HCT116 (cell line): ENCODE measurements at regions not wholly inside any gene's neighbourhood (a gene's known extent, or its start where the extent isn't known, plus 50 kb on each side); places are given as distances from the start of the nearest gene placed in this dataset.

Experiments
- ATAC-seq: fragments of 200-7000 bp; cut with Tn5 transposase; 2 replicates; pipeline ENCODE4 v1.9.1; 2020; ENCODE audit warnings: mild to moderate bottlenecking, moderate library complexity
- BruUV-seq: library from RNA; stranded (reverse); fragments of 400-500 nt; replicated peaks from 2 replicates; lab custom pipeline; 2021; lab: Mats Ljungman, UMichigan
- CTCF ChIA-PET: fragments of 300-600 bp; sonication (Branson Sonifier 250); formaldehyde crosslinking; loops from one replicate; lab custom pipeline; 2021; ENCODE audit warnings: antibody characterized with exemption; lab: Charles Lee
- POLR2A ChIA-PET: fragments of 300-600, 350-600 bp; sonication (Branson Sonifier 250); formaldehyde crosslinking; loops from one replicate; lab custom pipeline; 2021; ENCODE audit warnings: antibody characterized with exemption; lab: Charles Lee
- RAD21 ChIA-PET, 2 experiments: fragments of 300-600 bp; sonication (Branson Sonifier 250); formaldehyde crosslinking; loops; one replicate each; lab custom pipeline; 2023; ENCODE audit warnings: low total read pairs in 2 of 2; ENCODE audit not compliant: uncharacterized antibody in 2 of 2, unreplicated experiment in 2 of 2, low non-redundant PET in 1 of 2; lab: Charles Lee
- DNase-seq: peaks from one replicate; pipeline ENCODE4 v3.0.0-alpha.2; 2010; ENCODE audit warnings: low read depth, low spot score
- H2AFZ ChIP-seq: fragments of 200-600 bp; shearing (Covaris generic), sonication (generic); 2 replicates; pipeline ENCODE4 v1.6.1; 2017; ENCODE audit warnings: low read depth, mixed run types, mixed read lengths, antibody characterized with exemption, low read length; ENCODE audit not compliant: poor library complexity, severe bottlenecking
- H3K27ac ChIP-seq: 2 replicates; pipeline ENCODE4 v1.5.1; 2012; ENCODE audit warnings: low read depth, low read length
- H3K27me3 ChIP-seq: fragments of 200-600 bp; sonication (generic); 2 replicates; pipeline ENCODE4 v1.6.1; 2016; ENCODE audit warnings: mixed run types, low read length, mixed read lengths; ENCODE audit not compliant: insufficient read depth
- H3K36me3 ChIP-seq, 2 experiments: fragments of 200-500 bp in 1 of 2; fragments of 200-600 bp in 1 of 2; sonication (Bioruptor generic) in 1 of 2; sonication (generic) in 1 of 2; 2 replicates each; pipeline versions ENCODE4 v1.5.1 to v1.6.1; 2014 to 2016; ENCODE audit warnings: low read length in 2 of 2, inconsistent platforms in 1 of 2, mixed read lengths in 1 of 2, mixed run types in 1 of 2; ENCODE audit not compliant: insufficient read depth in 2 of 2, control insufficient read depth in 1 of 2
- H3K4me1 ChIP-seq, 2 experiments: fragments of 200-600 bp in 1 of 2; sonication (generic) in 1 of 2; 2 replicates each; pipeline versions ENCODE4 v1.5.1 to v1.6.1; 2012 to 2017; ENCODE audit warnings: low read length in 2 of 2, inconsistent platforms in 1 of 2, mild to moderate bottlenecking in 1 of 2, mixed read lengths in 1 of 2, mixed run types in 1 of 2, moderate library complexity in 1 of 2; ENCODE audit not compliant: insufficient read depth in 2 of 2, control insufficient read depth in 1 of 2
- H3K4me2 ChIP-seq: fragments of 200-600 bp; sonication (generic); 2 replicates; pipeline ENCODE4 v1.6.1; 2017; ENCODE audit warnings: mixed run types, low read length, mixed read lengths
- H3K4me3 ChIP-seq, 2 experiments: fragments of 200-600 bp in 1 of 2; sonication (generic) in 1 of 2; replicated peaks in 1 of 2; 2 replicates each; pipeline ENCODE4 v1.5.1; 2011 to 2016; ENCODE audit warnings: low read length in 2 of 2, control low read depth in 1 of 2, low read depth in 1 of 2, mild to moderate bottlenecking in 1 of 2, mixed read lengths in 1 of 2, mixed run types in 1 of 2
- H3K79me2 ChIP-seq: fragments of 200-600 bp; sonication (generic); 2 replicates; pipeline ENCODE4 v1.6.1; 2017; ENCODE audit warnings: mild to moderate bottlenecking, mixed run types, low read length, moderate library complexity, mixed read lengths; ENCODE audit not compliant: insufficient read depth
- H3K9ac ChIP-seq: fragments of 200-600 bp; sonication (generic); 2 replicates; pipeline ENCODE4 v1.6.1; 2016; ENCODE audit warnings: low read length, mixed read lengths
- H3K9me2 ChIP-seq: fragments of 200-600 bp; sonication (generic), shearing (Covaris generic); 2 replicates; pipeline ENCODE4 v1.6.1; 2017; ENCODE audit warnings: mixed run types, mild to moderate bottlenecking, moderate library complexity; ENCODE audit not compliant: insufficient read depth
- H3K9me3 ChIP-seq, 2 experiments: fragments of 200-500 bp in 1 of 2; fragments of 200-600 bp in 1 of 2; sonication (Bioruptor generic) in 1 of 2; sonication (generic) in 1 of 2; 2 replicates each; pipeline ENCODE4 v1.6.1; 2014 to 2017; ENCODE audit warnings: low read length in 2 of 2, mixed read lengths in 2 of 2, inconsistent platforms in 1 of 2, low read depth in 1 of 2, mild to moderate bottlenecking in 1 of 2, mixed run types in 1 of 2, moderate library complexity in 1 of 2; ENCODE audit not compliant: control insufficient read depth in 1 of 2, insufficient read depth in 1 of 2
- H4K20me1 ChIP-seq: fragments of 200-600 bp; sonication (generic), shearing (Covaris generic); 2 replicates; pipeline ENCODE4 v1.6.1; 2017; ENCODE audit warnings: mixed run types, mild to moderate bottlenecking, moderate library complexity; ENCODE audit not compliant: insufficient read depth
- CBX3 ChIP-seq: IDR thresholded peaks from 2 replicates; pipeline ENCODE4 v1.6.1; 2012; ENCODE audit warnings: low read depth
- CEBPB ChIP-seq: IDR thresholded peaks from 2 replicates; pipeline ENCODE4 v1.6.1; 2012; ENCODE audit warnings: low read depth
- EGR1 ChIP-seq: IDR thresholded peaks from 2 replicates; pipeline ENCODE4 v1.6.1; 2012; ENCODE audit warnings: low read depth
- EZH2phosphoT487 ChIP-seq: fragments of 200-600 bp; IDR thresholded peaks from 2 replicates; pipeline ENCODE4 v1.6.1; 2018; ENCODE audit warnings: antibody characterized with exemption, borderline replicate concordance
- SIN3A ChIP-seq: IDR thresholded peaks from 2 replicates; pipeline ENCODE4 v1.6.1; 2012; ENCODE audit warnings: low read depth
- TCF7L2 ChIP-seq: IDR thresholded peaks from 2 replicates; pipeline ENCODE4 v1.7.0; 2011; ENCODE audit warnings: borderline replicate concordance, inconsistent platforms; ENCODE audit not compliant: insufficient read depth, insufficient read length; ENCODE audit errors: extremely low read depth
- YY1 ChIP-seq: IDR thresholded peaks from 2 replicates; pipeline ENCODE4 v1.6.1; 2011; ENCODE audit warnings: low read length, low read depth, moderate library complexity, mild to moderate bottlenecking; ENCODE audit not compliant: insufficient replicate concordance; ENCODE audit errors: extremely low read depth
- intact Hi-C: fragments of 100-400 bp; cut with micrococcal nuclease; formaldehyde crosslinking; loops from 2 replicates; pipeline ENCODE4 v1.10.0; 2022

DNA sequence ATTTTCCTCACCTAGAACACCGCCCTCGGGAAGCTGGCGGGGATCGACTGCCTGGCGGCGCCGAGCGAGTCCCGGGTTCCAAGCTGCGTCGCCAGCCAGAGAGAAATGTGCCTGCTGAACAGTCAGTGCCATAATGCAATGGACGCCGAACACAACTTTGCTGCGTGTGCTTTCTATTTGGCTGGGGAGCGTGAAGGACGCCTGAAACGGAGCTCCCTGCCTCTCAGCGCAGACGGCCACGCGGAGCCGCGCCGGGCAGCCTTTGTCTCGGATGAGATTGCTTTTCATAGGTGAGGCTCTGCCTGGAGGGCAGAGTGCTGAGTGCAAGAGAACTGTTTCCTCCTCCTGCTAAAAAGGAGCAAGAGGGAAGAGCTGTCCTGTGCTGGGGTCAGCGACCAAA lies 107.7 kb upstream of the BCOR start:
- no peak overlapping the region for H3K4me2 ChIP-seq
- no peak overlapping the region for H2AFZ ChIP-seq

DNA sequence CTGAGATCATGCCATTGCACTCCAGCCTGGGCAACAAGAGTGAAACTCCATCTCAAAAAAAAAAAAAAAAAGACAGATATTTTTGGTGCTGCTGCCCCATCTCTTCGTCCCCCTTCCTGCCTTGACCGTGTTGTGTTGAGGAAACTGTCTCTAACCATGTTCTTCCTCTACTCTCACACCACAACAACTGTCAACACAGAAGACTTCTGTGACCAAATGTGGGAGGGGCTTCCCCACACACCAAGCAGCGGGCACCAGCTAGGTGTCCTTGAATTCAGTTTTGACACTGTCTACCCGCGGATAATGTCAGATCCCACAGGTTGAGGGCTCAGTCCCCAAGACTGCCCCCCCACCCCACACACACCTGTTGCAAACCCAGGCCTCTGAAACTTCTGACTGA lies 104.7 kb upstream of the BCOR start:
- CTCF ChIA-PET = interaction anchor here (0.6 kb wide), 1 partner anchor 36 kb away, joined by 7 read pairs; no protein-coding TSS in a partner anchor
- no peak for ATAC-seq
- DNase-seq = no peak
- Histone ChIP-seq H3K27ac (no peak overlapping the region), H3K4me3 (no peak overlapping the region), H3K36me3 (no peaks in the 10 kb centered on the region), H4K20me1 (no peaks in the 10 kb centered on the region)
- no peak for TF ChIP-seq EZH2phosphoT487
- TF ChIP-seq YY1 = no peak
- no peak for TF ChIP-seq EGR1
- TF ChIP-seq, all 23 proteins: peak for 0
- ChIA-PET POLR2A (no interaction called here), RAD21 (no interaction called here)
- H3K4me1 ChIP-seq = peaks cover 0 to 2% of the 10 kb centered on the region in 2 experiments; a peak in 1 of 4 replicates
- H3K79me2 ChIP-seq = no peaks in the 10 kb centered on the region
- intact Hi-C loops = no loop called here
- no peak overlapping the region for H3K4me2 ChIP-seq
- no TSS peak for BruUV-seq
- H3K9ac ChIP-seq = no peak overlapping the region
- H3K27me3 ChIP-seq = no peaks in the 10 kb centered on the region
- H3K9me2 ChIP-seq = no peaks in the 10 kb centered on the region
- no peak overlapping the region for H2AFZ ChIP-seq
- no peaks in the 10 kb centered on the region for H3K9me3 ChIP-seq

More for the DNA sequence above, 107.7 kb upstream of the BCOR start:
- POLR2A ChIA-PET = interaction anchor here (0.6 kb wide), 1 partner anchor 12 kb away, joined by 3 read pairs; no protein-coding TSS in a partner anchor
- Histone ChIP-seq H3K27me3 (no peaks in the 10 kb centered on the region), H3K4me1 (peaks cover 0 to 5% of the 10 kb centered on the region in 2 experiments; a peak in 1 of 4 replicates), H3K9me2 (no peaks in the 10 kb centered on the region), H3K4me3 (no peak overlapping the region), H3K27ac (no peak overlapping the region), H4K20me1 (no peaks in the 10 kb centered on the region)
- no TSS peak for BruUV-seq
- CTCF ChIA-PET = no interaction called here
- TF ChIP-seq CEBPB (no peak), SIN3A (no peak), CBX3 (no peak), TCF7L2 (no peak)
- TF ChIP-seq, all 23 proteins: peak for 0
- DNase-seq = no peak
- RAD21 ChIA-PET = no interaction called here
- intact Hi-C loops = no loop called here
- Histone ChIP-seq H3K9me3 (no peaks in the 10 kb centered on the region), H3K79me2 (no peaks in the 10 kb centered on the region), H3K36me3 (no peaks in the 10 kb centered on the region), H3K9ac (no peak overlapping the region)
- ATAC-seq = no peak
